Peyer's patch (tissue), 4 donors: ENCODE measurements at regions not wholly inside any gene's neighbourhood (a gene's known extent, or its start where the extent isn't known, plus 50 kb on each side); places are given as distances from the start of the nearest gene placed in this dataset.
"Not testable (repeated sequence)": the region's sequence is repeated elsewhere in the genome, so short reads cannot be mapped to it uniquely, and the experiment has no call there.

Experiments used
- DNase-seq, 3 donors: peaks; one replicate each; pipeline ENCODE4 v3.0.0-alpha.2; 2017 to 2019
- H3K27ac ChIP-seq, 4 donors: fragments of 200-600 bp; sonication (generic); one replicate each; pipeline ENCODE4 v1.5.1; 2016 to 2019
- H3K27me3 ChIP-seq, 2 donors: fragments of 200-600 bp; sonication (generic); one replicate each; pipeline ENCODE4 v1.5.1; 2019
- H3K36me3 ChIP-seq, 3 donors: fragments of 200-600 bp; sonication (generic); one replicate each; pipeline ENCODE4 v1.5.1; 2016 to 2019
- H3K4me1 ChIP-seq, 4 donors: fragments of 200-600 bp; sonication (generic); one replicate each; pipeline ENCODE4 v1.5.1; 2016 to 2019
- H3K4me3 ChIP-seq, 4 donors: fragments of 200-600 bp; sonication (generic); 1 replicate in 3 of 4; 2 replicates in 1 of 4; pipeline ENCODE4 v1.5.1; 2016 to 2019; ENCODE audit warnings: mild to moderate bottlenecking in 1 of 4
- H3K9me3 ChIP-seq, 4 donors: fragments of 200-600 bp; sonication (generic); one replicate each; pipeline ENCODE4 v1.5.1; 2016 to 2019; ENCODE audit warnings: mild to moderate bottlenecking in 1 of 4
- POLR2A ChIP-seq, 2 donors: fragments of 450-650 bp; IDR thresholded peaks; one replicate each; pipeline ENCODE4 v1.5.1; 2017; ENCODE audit warnings: antibody characterized with exemption in 2 of 2, mild to moderate bottlenecking in 2 of 2, moderate library complexity in 2 of 2
- TF ChIP-seq, protein P1 (sequence below), 6 experiments: fragments of 450-650 bp in 4 of 6; fragments of 200-600 bp in 2 of 6; sonication (generic) in 1 of 6; IDR thresholded peaks; one replicate each; pipeline ENCODE4 v1.5.1; 2017 to 2019; ENCODE audit warnings: antibody characterized with exemption in 6 of 6, mild to moderate bottlenecking in 3 of 6, moderate library complexity in 1 of 6

DNA sequence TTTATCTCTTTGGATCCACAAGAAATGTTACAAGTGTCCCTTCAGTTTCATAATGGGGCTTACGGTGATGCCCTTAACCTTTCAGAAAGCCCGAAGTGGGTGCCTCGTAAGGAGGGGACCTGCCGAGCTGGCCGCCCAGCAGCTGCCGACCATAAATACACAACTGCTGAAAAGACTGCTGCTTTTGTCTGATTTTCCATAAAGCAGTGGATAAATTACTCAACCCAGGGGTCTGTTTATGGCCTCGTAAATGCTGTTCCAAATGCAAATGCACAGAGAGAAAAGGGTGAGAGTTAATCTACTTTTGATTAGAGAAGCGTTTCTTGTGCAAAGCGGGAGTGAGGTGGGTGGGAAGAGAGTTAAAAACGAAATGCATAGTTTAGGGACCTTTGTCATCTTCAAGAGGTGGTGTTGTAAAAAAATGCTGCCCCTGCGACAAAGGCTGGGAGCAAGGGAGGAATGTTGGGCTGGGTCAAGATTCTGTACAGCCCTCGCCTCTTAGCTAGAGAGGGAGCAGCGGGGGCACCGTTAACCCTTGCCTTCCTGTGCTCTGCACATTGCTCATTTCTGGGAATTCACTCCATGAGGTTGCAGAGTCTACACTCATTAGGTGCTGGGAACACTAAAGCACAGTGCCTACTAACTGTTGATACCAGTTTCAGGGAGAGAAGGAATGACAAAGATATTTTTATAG is 112.0 kb upstream of the MTHFD1L start:
- Histone ChIP-seq H3K4me1 (peaks cover 0 to 4% (median 0%) of the 10 kb centered on the region in 4 donors), H3K36me3 (no peaks in the 10 kb centered on the region), H3K4me3 (no peak overlapping the region), H3K27ac (no peak overlapping the region), H3K9me3 (no peaks in the 10 kb centered on the region), H3K27me3 (no peaks in the 10 kb centered on the region)
- no peak for DNase-seq
- TF ChIP-seq, protein P1, sequence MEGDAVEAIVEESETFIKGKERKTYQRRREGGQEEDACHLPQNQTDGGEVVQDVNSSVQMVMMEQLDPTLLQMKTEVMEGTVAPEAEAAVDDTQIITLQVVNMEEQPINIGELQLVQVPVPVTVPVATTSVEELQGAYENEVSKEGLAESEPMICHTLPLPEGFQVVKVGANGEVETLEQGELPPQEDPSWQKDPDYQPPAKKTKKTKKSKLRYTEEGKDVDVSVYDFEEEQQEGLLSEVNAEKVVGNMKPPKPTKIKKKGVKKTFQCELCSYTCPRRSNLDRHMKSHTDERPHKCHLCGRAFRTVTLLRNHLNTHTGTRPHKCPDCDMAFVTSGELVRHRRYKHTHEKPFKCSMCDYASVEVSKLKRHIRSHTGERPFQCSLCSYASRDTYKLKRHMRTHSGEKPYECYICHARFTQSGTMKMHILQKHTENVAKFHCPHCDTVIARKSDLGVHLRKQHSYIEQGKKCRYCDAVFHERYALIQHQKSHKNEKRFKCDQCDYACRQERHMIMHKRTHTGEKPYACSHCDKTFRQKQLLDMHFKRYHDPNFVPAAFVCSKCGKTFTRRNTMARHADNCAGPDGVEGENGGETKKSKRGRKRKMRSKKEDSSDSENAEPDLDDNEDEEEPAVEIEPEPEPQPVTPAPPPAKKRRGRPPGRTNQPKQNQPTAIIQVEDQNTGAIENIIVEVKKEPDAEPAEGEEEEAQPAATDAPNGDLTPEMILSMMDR (IDR thresholded peaks at IDR 0.05) = no peak
- no peak for TF ChIP-seq POLR2A (IDR thresholded peaks at IDR 0.05)

DNA sequence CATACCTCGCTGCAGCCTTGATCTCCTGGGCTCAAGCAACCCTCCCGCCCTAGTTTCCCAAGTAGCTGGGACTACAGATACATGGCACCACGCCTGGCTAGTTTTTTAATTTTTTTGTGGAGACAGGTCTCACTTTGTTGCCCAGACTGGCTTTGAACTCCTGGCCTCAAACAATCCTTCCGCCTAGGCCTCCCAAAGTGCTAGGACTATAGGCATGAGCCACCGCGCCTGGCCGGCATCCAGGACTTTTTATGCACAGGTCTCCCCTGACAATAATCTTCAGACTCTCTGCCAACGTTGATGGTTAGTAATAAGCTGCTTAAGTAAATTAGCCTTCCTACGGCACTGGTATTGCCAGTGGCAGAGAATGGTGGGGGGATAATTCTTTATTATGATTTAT is 110.5 kb upstream of the MTHFD1L start:
- H3K4me3 ChIP-seq = no peak overlapping the region
- no peak for DNase-seq
- peaks cover 0 to 4% (median 0%) of the 10 kb centered on the region in 4 donors for H3K4me1 ChIP-seq

DNA sequence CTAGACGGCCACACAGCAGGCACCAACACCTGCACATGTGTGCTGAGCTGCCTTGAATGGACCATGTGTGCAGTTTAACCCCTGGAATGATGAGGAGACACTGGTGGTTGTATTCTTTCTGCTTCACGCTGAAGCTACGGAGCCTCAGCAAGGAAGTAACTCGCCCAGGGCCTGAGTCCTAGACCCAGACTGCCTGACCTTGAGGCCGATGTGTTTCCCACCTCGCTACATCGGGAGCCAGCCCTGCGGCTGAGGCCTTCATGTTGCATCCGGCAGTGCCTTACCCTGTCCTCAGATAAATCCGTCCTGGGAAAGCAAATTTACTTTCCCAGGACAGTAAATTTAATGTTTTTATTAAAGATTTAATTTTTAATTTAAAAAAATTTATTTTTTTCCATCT is 110.0 kb upstream of the MTHFD1L start:
- Histone ChIP-seq H3K9me3 (no peaks in the 10 kb centered on the region), H3K4me1 (peaks cover 0 to 4% (median 0%) of the 10 kb centered on the region in 4 donors), H3K36me3 (no peaks in the 10 kb centered on the region), H3K27ac (no peak overlapping the region), H3K27me3 (no peaks in the 10 kb centered on the region), H3K4me3 (no peak overlapping the region)
- no peak for DNase-seq
- TF ChIP-seq, protein P1 (IDR thresholded peaks at IDR 0.05) = no peak
- no peak for TF ChIP-seq POLR2A (IDR thresholded peaks at IDR 0.05)

More for the DNA sequence above, 110.5 kb upstream of the MTHFD1L start:
- Histone ChIP-seq H3K9me3 (no peaks in the 10 kb centered on the region), H3K27ac (no peak overlapping the region), H3K27me3 (no peaks in the 10 kb centered on the region), H3K36me3 (no peaks in the 10 kb centered on the region)
- TF ChIP-seq POLR2A (IDR thresholded peaks at IDR 0.05) = no peak
- TF ChIP-seq, protein P1 (IDR thresholded peaks at IDR 0.05) = no peak

DNA sequence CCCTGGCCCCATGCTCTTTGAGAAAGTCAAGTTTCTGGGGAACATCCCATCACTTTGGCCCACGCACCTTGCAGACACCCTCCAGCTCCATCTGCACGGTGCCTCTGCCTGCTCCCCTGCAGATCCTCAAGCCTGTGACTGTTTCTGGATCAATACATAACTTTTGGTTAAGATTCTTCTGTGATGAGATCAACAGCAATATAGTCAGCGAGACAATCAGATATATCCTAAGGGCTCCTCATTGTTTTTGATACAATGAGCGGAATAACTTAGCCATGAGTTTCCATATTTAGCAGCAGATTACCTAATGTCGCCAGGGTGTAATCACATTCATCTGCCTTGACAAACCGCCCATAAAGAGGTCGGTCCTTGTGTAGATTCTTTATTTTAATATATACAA is 109.3 kb upstream of the MTHFD1L start:
- no peaks in the 10 kb centered on the region for H3K9me3 ChIP-seq
- DNase-seq = no peak
- H3K4me1 ChIP-seq = peaks cover 0 to 4% (median 0%) of the 10 kb centered on the region in 4 donors

DNA sequence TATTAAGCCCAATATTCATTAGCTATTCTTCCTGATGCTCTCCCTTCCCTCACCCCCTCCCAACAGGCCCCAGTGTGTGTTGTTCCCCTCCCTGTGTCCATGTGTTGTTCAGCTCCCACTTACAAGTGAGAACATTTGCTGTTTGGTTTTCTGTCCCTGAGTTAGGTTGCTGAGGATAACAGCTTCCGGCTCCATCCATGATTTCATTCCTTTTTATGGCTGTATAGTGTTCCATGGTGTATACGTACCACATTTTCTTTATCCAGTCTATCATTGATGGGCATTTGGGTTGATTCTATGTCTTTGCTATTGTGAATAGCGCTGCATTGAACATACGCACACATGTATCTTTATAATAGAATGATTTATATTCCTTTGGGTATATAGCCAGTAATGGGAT is 107.7 kb upstream of the MTHFD1L start:
- not testable (repeated sequence) for DNase-seq, H3K36me3 ChIP-seq

More for the DNA sequence above, 109.3 kb upstream of the MTHFD1L start:
- Histone ChIP-seq H3K36me3 (no peaks in the 10 kb centered on the region), H3K27me3 (no peaks in the 10 kb centered on the region), H3K4me3 (no peak overlapping the region), H3K27ac (no peak overlapping the region)
- TF ChIP-seq POLR2A (IDR thresholded peaks at IDR 0.05) = no peak
- TF ChIP-seq, protein P1 (IDR thresholded peaks at IDR 0.05) = no peak

DNA sequence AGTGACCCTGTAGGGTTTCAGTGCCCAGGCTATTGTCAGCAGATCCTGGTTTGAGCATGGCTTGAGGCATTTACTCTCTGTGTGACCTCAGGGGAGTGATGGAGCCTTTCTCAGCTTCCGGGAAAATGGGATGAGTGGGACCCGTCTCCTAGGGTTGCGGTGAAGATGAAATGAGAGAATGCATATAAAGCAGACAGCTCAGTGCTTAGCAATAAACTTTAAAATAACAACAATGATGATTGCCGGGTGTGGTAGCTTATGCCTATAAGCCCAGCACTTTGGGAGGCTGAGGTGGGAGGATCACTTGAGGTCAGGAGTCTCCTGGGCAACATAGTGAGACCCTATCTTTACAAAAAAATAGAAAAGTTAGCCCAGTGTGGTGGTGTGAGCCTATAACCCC is 106.0 kb upstream of the MTHFD1L start:
- no peak for DNase-seq
- Histone ChIP-seq H3K9me3 (no peaks in the 10 kb centered on the region), H3K4me3 (no peak overlapping the region), H3K27ac (no peak overlapping the region), H3K36me3 (no peaks in the 10 kb centered on the region), H3K4me1 (no peaks in the 10 kb centered on the region), H3K27me3 (no peaks in the 10 kb centered on the region)
- TF ChIP-seq POLR2A (IDR thresholded peaks at IDR 0.05) = no peak

More for the DNA sequence above, 107.7 kb upstream of the MTHFD1L start:
- H3K4me3 ChIP-seq, H3K9me3 ChIP-seq, H3K27me3 ChIP-seq, H3K4me1 ChIP-seq, H3K27ac ChIP-seq: not testable (repeated sequence)

DNA sequence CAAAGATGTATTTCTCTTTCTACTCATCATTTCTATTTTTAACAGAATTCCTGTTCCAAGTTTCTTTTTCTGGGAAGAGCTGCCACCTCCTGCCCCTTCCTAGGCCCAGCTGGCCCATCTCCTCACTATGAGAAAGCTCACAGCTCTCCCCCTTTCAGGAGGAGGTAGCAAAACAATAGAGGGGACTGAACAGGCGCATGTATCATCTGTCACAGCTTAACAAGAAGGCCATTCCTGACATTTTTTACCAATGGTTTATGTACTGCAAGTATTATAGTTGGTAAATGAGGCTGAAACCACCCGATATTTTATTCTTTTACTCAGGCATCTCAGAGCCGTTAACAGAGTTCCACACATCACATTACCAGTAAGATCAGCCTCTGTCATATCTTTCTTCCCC is 103.7 kb upstream of the MTHFD1L start:
- DNase-seq = no peak
- no peak overlapping the region for H3K27ac ChIP-seq
- no peaks in the 10 kb centered on the region for H3K4me1 ChIP-seq
- H3K36me3 ChIP-seq = no peaks in the 10 kb centered on the region
- H3K4me3 ChIP-seq = no peak overlapping the region
- no peaks in the 10 kb centered on the region for H3K27me3 ChIP-seq
- H3K9me3 ChIP-seq = no peaks in the 10 kb centered on the region
- no peak for TF ChIP-seq POLR2A (IDR thresholded peaks at IDR 0.05)
- TF ChIP-seq, protein P1 (IDR thresholded peaks at IDR 0.05) = no peak
